ENCODE measurements at regions not wholly inside any gene's neighbourhood (a gene's known extent, or its start where the extent isn't known, plus 50 kb on each side); places are given as distances from the start of the nearest gene placed in this dataset.

DNA sequence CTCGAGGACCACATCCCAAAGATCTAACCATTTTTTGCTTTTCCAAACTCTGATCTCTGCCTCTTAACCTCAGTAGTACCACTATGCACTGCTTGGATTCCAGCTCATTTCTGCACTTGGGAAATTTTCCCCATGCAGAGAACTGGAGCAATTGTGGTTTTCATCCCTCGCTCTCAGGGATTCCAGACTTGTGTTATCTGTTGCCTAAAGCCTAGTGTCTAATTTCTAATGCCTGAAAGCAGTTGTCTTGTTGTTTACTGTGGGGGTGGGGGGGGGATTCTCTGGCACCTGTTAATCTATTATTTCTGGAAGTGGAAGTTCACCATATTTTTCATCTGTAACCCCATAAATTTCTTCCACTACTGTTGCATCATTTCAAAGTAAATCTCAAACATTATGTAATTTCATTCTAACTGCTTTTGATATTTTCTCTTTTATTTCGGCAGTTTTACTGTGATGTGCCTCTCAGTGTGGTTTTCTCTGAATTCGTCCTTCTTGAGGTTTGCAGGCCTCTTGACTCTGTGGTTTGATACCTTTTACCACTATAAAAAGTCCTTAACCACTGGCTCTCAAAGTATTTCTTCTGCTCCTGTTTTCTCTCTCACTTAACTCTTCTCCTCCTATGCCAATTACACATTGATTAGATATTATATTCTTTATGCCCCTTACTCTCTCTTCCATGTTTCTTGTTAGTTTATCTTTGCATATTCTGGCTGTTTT lies 205.6 kb upstream of the EOLA2 start:
- Mint-ChIP-seq H3K4me1 (ENCODE audit: insufficient read depth, unreplicated experiment) (no peaks in the 10 kb centered on the region), H3K27ac (ENCODE audit: low read depth, unreplicated experiment) (no peak overlapping the region), H3K4me3 (ENCODE audit: unreplicated experiment) (no peak overlapping the region), H3K9me3 (ENCODE audit: unreplicated experiment) (peaks cover 7% of the 10 kb centered on the region), H3K27me3 (ENCODE audit: insufficient read depth, unreplicated experiment) (no peaks in the 10 kb centered on the region), H3K36me3 (ENCODE audit: insufficient read depth, unreplicated experiment) (no peaks in the 10 kb centered on the region)
- CTCF ChIA-PET = interaction anchor here (1.4 kb wide), 1 partner anchor 18 kb away, joined by 6 read pairs; no protein-coding TSS in a partner anchor
- intact Hi-C loops (cut with micrococcal nuclease) = no loop called here
- POLR2A ChIA-PET = no interaction called here
- BruUV-seq (replicated peaks) = no TSS peak
- TF ChIP-seq, protein P1, sequence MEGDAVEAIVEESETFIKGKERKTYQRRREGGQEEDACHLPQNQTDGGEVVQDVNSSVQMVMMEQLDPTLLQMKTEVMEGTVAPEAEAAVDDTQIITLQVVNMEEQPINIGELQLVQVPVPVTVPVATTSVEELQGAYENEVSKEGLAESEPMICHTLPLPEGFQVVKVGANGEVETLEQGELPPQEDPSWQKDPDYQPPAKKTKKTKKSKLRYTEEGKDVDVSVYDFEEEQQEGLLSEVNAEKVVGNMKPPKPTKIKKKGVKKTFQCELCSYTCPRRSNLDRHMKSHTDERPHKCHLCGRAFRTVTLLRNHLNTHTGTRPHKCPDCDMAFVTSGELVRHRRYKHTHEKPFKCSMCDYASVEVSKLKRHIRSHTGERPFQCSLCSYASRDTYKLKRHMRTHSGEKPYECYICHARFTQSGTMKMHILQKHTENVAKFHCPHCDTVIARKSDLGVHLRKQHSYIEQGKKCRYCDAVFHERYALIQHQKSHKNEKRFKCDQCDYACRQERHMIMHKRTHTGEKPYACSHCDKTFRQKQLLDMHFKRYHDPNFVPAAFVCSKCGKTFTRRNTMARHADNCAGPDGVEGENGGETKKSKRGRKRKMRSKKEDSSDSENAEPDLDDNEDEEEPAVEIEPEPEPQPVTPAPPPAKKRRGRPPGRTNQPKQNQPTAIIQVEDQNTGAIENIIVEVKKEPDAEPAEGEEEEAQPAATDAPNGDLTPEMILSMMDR (IDR thresholded peaks at IDR 0.05; ENCODE audit: unreplicated experiment) = no peak
- no peak for DNase-seq (ENCODE audit: unreplicated experiment)

DNA sequence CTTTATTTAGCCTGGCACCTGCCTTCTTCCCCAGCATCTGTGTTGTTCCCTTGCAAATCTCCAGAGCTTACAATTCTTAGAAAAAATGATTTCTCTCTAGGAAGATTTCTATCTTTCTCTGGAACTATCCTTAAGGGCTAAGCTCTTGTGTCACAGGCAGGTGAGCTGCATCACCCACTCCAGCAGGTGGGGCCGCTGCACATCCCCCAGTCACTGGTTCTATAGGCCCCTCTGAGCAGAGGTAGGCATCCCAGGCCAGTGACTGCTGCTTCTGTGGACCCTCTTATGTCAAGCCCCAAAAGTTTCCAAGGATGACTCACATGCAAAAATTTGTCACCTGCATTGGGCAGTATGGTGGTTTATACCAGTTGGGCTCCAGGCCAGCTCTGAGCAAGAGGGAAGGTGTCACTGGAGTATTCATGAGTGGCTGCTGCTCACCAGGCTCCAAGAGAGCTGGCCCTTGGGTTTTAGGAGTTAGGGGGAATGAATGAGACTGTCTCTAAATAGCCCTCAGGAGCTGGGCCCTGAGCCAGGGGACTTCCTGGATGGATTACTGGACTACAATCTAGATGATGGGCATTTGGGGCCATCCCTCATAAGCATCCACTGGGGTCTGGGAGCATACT lies 208.1 kb upstream of the EOLA2 start:
- POLR2A ChIA-PET = no interaction called here
- Mint-ChIP-seq H3K4me3 (ENCODE audit: unreplicated experiment) (no peak overlapping the region), H3K27ac (ENCODE audit: low read depth, unreplicated experiment) (no peak overlapping the region), H3K9me3 (ENCODE audit: unreplicated experiment) (peaks cover 7% of the 10 kb centered on the region), H3K36me3 (ENCODE audit: insufficient read depth, unreplicated experiment) (no peaks in the 10 kb centered on the region), H3K27me3 (ENCODE audit: insufficient read depth, unreplicated experiment) (no peaks in the 10 kb centered on the region), H3K4me1 (ENCODE audit: insufficient read depth, unreplicated experiment) (no peaks in the 10 kb centered on the region)
- no TSS peak for BruUV-seq (replicated peaks)
- CTCF ChIA-PET = interaction anchor here (0.6 to 0.9 kb wide), 4 partner anchors 11 to 441 kb away, joined by 3 to 4 read pairs (median 3); no protein-coding TSS in a partner anchor
- TF ChIP-seq, protein P1 (IDR thresholded peaks at IDR 0.05; ENCODE audit: unreplicated experiment) = no peak
- intact Hi-C loops (cut with micrococcal nuclease) = no loop called here
- no peak for DNase-seq (ENCODE audit: unreplicated experiment)

DNA sequence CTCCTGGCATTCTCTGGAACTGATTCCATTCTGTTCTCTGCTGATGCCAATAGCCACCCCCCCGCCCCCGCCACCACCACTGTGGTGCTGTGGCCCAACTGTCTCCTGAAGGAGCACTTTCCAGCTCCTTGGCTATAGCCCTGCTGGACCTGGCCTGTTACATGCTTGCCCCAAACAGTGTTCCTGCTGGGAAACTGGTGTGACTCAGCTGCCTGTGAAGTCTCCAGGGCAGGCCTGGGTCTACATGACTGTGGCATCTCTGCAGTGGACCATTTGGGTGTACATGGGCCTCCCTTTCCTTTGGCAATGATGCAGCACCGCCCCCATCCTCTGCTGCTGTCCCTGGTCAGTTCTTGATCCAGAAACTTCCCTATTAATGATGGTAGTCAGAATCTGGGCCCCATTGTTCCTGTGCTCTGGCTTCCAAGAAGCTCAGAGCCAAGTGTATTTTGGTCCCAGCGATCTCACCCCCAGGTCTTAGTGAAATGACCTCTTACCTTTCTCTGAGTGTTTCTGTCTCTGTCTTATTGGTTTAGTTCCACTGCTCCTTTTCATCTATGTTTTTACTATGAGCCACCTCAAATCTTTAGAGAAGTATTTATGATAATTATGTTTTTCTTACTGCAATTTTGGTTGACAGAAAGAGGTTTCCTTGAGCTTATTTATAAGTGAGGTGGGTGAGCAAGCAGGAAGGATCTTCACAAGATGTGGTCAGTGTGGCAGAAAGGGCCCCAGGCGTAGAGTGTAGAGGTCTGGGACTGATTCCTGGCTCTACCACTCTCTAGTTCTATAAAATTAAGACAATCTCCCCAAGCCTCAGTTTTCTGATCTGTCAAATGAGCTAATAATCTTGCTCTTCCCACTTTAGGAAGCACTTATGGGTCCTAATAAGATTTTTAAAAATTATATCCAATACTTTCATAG lies 210.7 kb upstream of the EOLA2 start:
- no peak overlapping the region for H3K4me3 Mint-ChIP-seq (ENCODE audit: unreplicated experiment)
- TF ChIP-seq, protein P1 (IDR thresholded peaks at IDR 0.05; ENCODE audit: unreplicated experiment) = no peak
- POLR2A ChIA-PET = interaction anchor here (0.8 kb wide), 1 partner anchor 143 kb away, joined by 3 read pairs; no protein-coding TSS in a partner anchor
- H3K27ac Mint-ChIP-seq (ENCODE audit: low read depth, unreplicated experiment) = no peak overlapping the region
- H3K4me1 Mint-ChIP-seq (ENCODE audit: insufficient read depth, unreplicated experiment) = no peaks in the 10 kb centered on the region
- CTCF ChIA-PET = interaction anchor here (0.6 kb wide), 1 partner anchor 63 kb away, joined by 4 read pairs; no protein-coding TSS in a partner anchor
- DNase-seq (ENCODE audit: unreplicated experiment) = peak; percentile 8
- peaks cover 5% of the 10 kb centered on the region for H3K9me3 Mint-ChIP-seq (ENCODE audit: unreplicated experiment)
- BruUV-seq (replicated peaks) = no TSS peak
- intact Hi-C loops (cut with micrococcal nuclease) = no loop called here
- H3K27me3 Mint-ChIP-seq (ENCODE audit: insufficient read depth, unreplicated experiment) = no peaks in the 10 kb centered on the region
- H3K36me3 Mint-ChIP-seq (ENCODE audit: insufficient read depth, unreplicated experiment) = no peaks in the 10 kb centered on the region

Data from MCF 10A (cell line).